OCI-LY1 (cell line): ENCODE measurements at regions not wholly inside any gene's neighbourhood (a gene's known extent, or its start where the extent isn't known, plus 50 kb on each side); places are given as distances from the start of the nearest gene placed in this dataset.

Source experiments
- H2AFZ ChIP-seq: fragments of 200-600 bp; sonication (generic), shearing (Covaris generic); 2 replicates; pipeline ENCODE4 v1.6.0; 2014; ENCODE audit warnings: antibody characterized with exemption, mild to moderate bottlenecking, low read length
- H3F3A ChIP-seq: fragments of 200-600 bp; sonication (generic), shearing (Covaris generic); 2 replicates; pipeline ENCODE4 v1.6.0; 2014; ENCODE audit warnings: mild to moderate bottlenecking, antibody characterized with exemption, low read length, moderate library complexity; ENCODE audit not compliant: insufficient read depth
- H3K27ac ChIP-seq: fragments of 200-600 bp; sonication (generic); 2 replicates; pipeline ENCODE4 v1.5.1; 2014; ENCODE audit warnings: low read length, mixed run types, mild to moderate bottlenecking, low read depth; ENCODE audit not compliant: poor library complexity, severe bottlenecking
- H3K27me3 ChIP-seq: fragments of 200-600 bp; sonication (generic); 2 replicates; pipeline ENCODE4 v1.6.0; 2014; ENCODE audit warnings: antibody characterized with exemption, mild to moderate bottlenecking, low read length, moderate library complexity; ENCODE audit not compliant: insufficient read depth
- H3K36me3 ChIP-seq: fragments of 200-600 bp; sonication (generic); 2 replicates; pipeline ENCODE4 v1.6.1; 2014; ENCODE audit warnings: mild to moderate bottlenecking, antibody characterized with exemption, low read length, moderate library complexity, mixed read lengths; ENCODE audit not compliant: insufficient read depth
- H3K4me1 ChIP-seq: fragments of 200-600 bp; sonication (generic); 2 replicates; pipeline ENCODE4 v1.5.1; 2014; ENCODE audit warnings: mild to moderate bottlenecking, low read length, moderate library complexity; ENCODE audit not compliant: insufficient read depth, severe bottlenecking
- H3K4me2 ChIP-seq: fragments of 200-600 bp; sonication (generic), shearing (Covaris generic); 2 replicates; pipeline ENCODE4 v1.6.1; 2014; ENCODE audit warnings: low read length
- H3K4me3 ChIP-seq: fragments of 200-600 bp; sonication (generic); 2 replicates; pipeline ENCODE4 v1.5.1; 2014; ENCODE audit warnings: low read length, low read depth, mild to moderate bottlenecking, mixed read lengths; ENCODE audit not compliant: poor library complexity, severe bottlenecking
- H3K79me2 ChIP-seq: fragments of 200-600 bp; shearing (Covaris generic); 2 replicates; pipeline ENCODE4 v1.6.1; 2016; ENCODE audit warnings: mixed run types, low read length, mixed read lengths; ENCODE audit not compliant: insufficient read depth
- H3K9ac ChIP-seq: fragments of 200-600 bp; sonication (generic), shearing (Covaris generic); 2 replicates; pipeline ENCODE4 v1.6.1; 2014; ENCODE audit warnings: mild to moderate bottlenecking, low read length, mixed read lengths
- H3K9me2 ChIP-seq: fragments of 200-600 bp; sonication (generic), shearing (Covaris generic); 2 replicates; pipeline ENCODE4 v1.6.1; 2014; ENCODE audit warnings: low read depth, mild to moderate bottlenecking, low read length, mixed read lengths
- H3K9me3 ChIP-seq: fragments of 200-600 bp; shearing (Covaris generic); 2 replicates; pipeline ENCODE4 v1.6.1; 2014; ENCODE audit warnings: low read length, mixed read lengths
- H4K20me1 ChIP-seq: fragments of 200-600 bp; sonication (generic), shearing (Covaris generic); 2 replicates; pipeline ENCODE4 v1.6.0; 2016; ENCODE audit warnings: mild to moderate bottlenecking, low read length; ENCODE audit not compliant: insufficient read depth
- CTCF ChIP-seq: fragments of 200-600 bp; sonication (generic), shearing (Covaris generic); IDR thresholded peaks from 2 replicates; pipeline ENCODE4 v1.5.1; 2017; ENCODE audit warnings: mild to moderate bottlenecking, antibody characterized with exemption, low read length, moderate library complexity, mixed read lengths
- EZH2 ChIP-seq: fragments of 200-600 bp; sonication (generic), shearing (Covaris generic); IDR thresholded peaks from 2 replicates; pipeline ENCODE4 v1.8.0; 2017; ENCODE audit warnings: borderline replicate concordance, mixed run types, mild to moderate bottlenecking, antibody characterized with exemption, low read length, moderate library complexity, mixed read lengths

DNA sequence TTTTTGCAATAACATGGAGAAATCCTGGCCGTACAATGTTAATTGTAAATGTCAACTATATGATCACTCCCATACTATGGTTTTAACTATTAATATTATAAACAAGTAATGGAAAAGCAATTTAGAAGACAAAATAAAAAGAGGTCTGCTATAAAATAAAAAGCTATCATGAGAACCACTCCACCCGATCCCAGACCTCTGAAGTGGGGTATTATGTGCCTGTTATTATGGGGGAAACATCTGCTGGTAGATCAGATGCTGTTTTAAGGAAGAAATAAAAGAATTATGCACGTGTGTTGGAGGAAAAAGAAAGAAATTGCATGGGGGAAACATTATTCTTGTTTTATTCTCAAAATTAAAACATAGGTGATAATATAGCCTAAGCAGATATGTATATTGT is 615.7 kb upstream of the ARID1B start:
- H3K4me3 ChIP-seq = no peak overlapping the region
- TF ChIP-seq EZH2 = no peak
- no peak for TF ChIP-seq CTCF

DNA sequence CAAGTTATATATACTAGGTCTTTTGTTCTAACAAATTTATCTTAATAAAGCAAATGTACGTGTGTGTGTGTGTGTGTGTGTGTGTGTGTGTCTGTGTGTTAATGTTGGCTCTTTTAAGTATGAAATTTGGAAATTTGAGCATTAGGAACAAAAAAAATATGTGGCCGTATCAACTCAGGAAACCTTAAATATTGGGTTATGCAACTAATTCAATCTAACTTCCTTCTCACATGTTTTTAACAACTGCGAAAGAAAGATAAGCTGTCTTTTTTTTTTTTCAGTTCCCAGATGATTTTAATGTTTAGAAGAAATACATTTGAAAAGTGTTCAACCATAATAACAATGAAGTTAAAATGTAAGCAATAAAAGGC is 616.4 kb upstream of the ARID1B start:
- Histone ChIP-seq H3K79me2 (no peaks in the 10 kb centered on the region), H4K20me1 (no peaks in the 10 kb centered on the region), H2AFZ (no peak overlapping the region), H3K4me2 (no peak overlapping the region), H3K4me1 (no peaks in the 10 kb centered on the region), H3K9ac (no peak overlapping the region), H3K4me3 (no peak overlapping the region), H3K9me2 (no peaks in the 10 kb centered on the region), H3K9me3 (no peaks in the 10 kb centered on the region), H3K27me3 (no peaks in the 10 kb centered on the region), H3K27ac (no peak overlapping the region), H3K36me3 (no peaks in the 10 kb centered on the region), H3F3A (no peaks in the 10 kb centered on the region)
- TF ChIP-seq CTCF = no peak

More for the DNA sequence above, 615.7 kb upstream of the ARID1B start:
- Histone ChIP-seq H3K9me3 (no peaks in the 10 kb centered on the region), H3K27ac (no peak overlapping the region), H3K9me2 (no peaks in the 10 kb centered on the region), H3K4me2 (no peak overlapping the region), H2AFZ (no peak overlapping the region), H3K9ac (no peak overlapping the region), H3K4me1 (no peaks in the 10 kb centered on the region), H3K27me3 (no peaks in the 10 kb centered on the region), H4K20me1 (no peaks in the 10 kb centered on the region), H3K79me2 (no peaks in the 10 kb centered on the region), H3K36me3 (no peaks in the 10 kb centered on the region), H3F3A (no peaks in the 10 kb centered on the region)

DNA sequence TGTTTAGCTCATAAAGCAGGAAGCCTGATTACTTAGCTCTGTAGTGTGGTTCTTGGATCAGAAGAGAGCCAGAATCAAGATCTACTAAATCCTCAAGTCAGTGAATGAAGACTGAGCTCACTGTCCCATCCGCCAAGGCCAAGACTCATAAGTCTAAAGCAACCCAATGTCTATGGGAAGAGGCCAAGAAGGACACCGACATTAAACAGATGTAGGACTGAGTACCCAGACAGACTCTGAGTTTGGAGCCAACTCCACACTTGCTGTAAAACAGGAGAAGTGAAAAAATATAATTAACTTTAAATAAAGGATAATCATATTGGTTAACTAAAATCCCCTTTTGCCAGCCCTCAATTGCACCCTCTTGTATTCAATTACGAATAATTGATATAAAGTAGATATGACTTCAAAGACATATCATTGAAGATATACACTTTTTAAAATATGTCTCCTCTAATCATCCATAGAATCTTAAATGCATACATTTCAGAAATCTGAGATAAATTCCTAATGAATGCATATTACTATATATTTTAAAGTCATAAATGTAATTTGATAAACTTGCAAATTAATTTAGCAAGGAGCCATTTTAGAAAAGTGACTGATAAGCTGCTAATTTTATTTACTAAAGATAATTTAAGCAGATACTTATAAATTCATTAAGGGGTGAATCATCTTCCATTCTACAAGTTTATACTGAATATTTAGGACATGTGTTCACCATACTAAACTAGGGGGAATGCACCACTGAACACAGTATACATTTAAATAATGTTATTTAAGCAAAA is 617.0 kb upstream of the ARID1B start:
- no peak overlapping the region for H3K9ac ChIP-seq
- H3K9me2 ChIP-seq = no peaks in the 10 kb centered on the region
- no peak overlapping the region for H3K4me3 ChIP-seq
- no peaks in the 10 kb centered on the region for H3K79me2 ChIP-seq
- H3K9me3 ChIP-seq = no peaks in the 10 kb centered on the region
- no peaks in the 10 kb centered on the region for H4K20me1 ChIP-seq
- H3K4me2 ChIP-seq = no peak overlapping the region
- no peaks in the 10 kb centered on the region for H3K27me3 ChIP-seq
- no peak for TF ChIP-seq EZH2
- no peak for TF ChIP-seq CTCF
- no peaks in the 10 kb centered on the region for H3K36me3 ChIP-seq
- no peak overlapping the region for H3K27ac ChIP-seq
- no peaks in the 10 kb centered on the region for H3K4me1 ChIP-seq
- no peaks in the 10 kb centered on the region for H3F3A ChIP-seq
- H2AFZ ChIP-seq = no peak overlapping the region
